ENCODE measurements at regions not wholly inside any gene's neighbourhood (a gene's known extent, or its start where the extent isn't known, plus 50 kb on each side); places are given as distances from the start of the nearest gene placed in this dataset.

- no peak overlapping the region for H3K27ac Mint-ChIP-seq
- H3K36me3 Mint-ChIP-seq (ENCODE audit: low read depth) = no peaks in the 10 kb centered on the region
- no peak overlapping the region for H3K4me3 Mint-ChIP-seq
- H3K9me3 Mint-ChIP-seq = no peaks in the 10 kb centered on the region
- no peaks in the 10 kb centered on the region for H3K4me1 Mint-ChIP-seq (ENCODE audit: low read depth)
- peaks cover 4% of the 10 kb centered on the region for H3K27me3 Mint-ChIP-seq
Observed at GRCh38 chr13:74886502-74886901, 595.5 kb downstream of the TBC1D4 start.

GRCh38 chr13:74883834-74884233 is 598.1 kb downstream of the TBC1D4 start:
- H3K9me3 Mint-ChIP-seq = peaks cover 8% of the 10 kb centered on the region
- no peaks in the 10 kb centered on the region for H3K4me1 Mint-ChIP-seq (ENCODE audit: low read depth)
- no peaks in the 10 kb centered on the region for H3K36me3 Mint-ChIP-seq (ENCODE audit: low read depth)
- no peak overlapping the region for H3K4me3 Mint-ChIP-seq
- H3K27ac Mint-ChIP-seq = no peak overlapping the region
- peaks cover 10% of the 10 kb centered on the region for H3K27me3 Mint-ChIP-seq

GRCh38 chr13:74871369-74872070 is 610.4 kb downstream of the TBC1D4 start:
- Mint-ChIP-seq H3K27me3 (peaks cover 3% of the 10 kb centered on the region), H3K9me3 (peaks cover 18% of the 10 kb centered on the region), H3K4me3 (no peak overlapping the region), H3K4me1 (ENCODE audit: low read depth) (no peaks in the 10 kb centered on the region), H3K36me3 (ENCODE audit: low read depth) (no peaks in the 10 kb centered on the region), H3K27ac (no peak overlapping the region)

- peaks cover 3% of the 10 kb centered on the region for H3K27me3 Mint-ChIP-seq
- no peak overlapping the region for H3K27ac Mint-ChIP-seq
- H3K9me3 Mint-ChIP-seq = peaks cover 18% of the 10 kb centered on the region
- H3K4me1 Mint-ChIP-seq (ENCODE audit: low read depth) = no peaks in the 10 kb centered on the region
- H3K36me3 Mint-ChIP-seq (ENCODE audit: low read depth) = no peaks in the 10 kb centered on the region
- H3K4me3 Mint-ChIP-seq = no peak overlapping the region
Observed at GRCh38 chr13:74870865-74871264, 611.1 kb downstream of the TBC1D4 start.

- Mint-ChIP-seq H3K9me3 (peaks cover 18% of the 10 kb centered on the region), H3K4me1 (ENCODE audit: low read depth) (no peaks in the 10 kb centered on the region), H3K27ac (no peak overlapping the region), H3K36me3 (ENCODE audit: low read depth) (no peaks in the 10 kb centered on the region), H3K27me3 (peaks cover 3% of the 10 kb centered on the region), H3K4me3 (no peak overlapping the region)
Observed at GRCh38 chr13:74869846-74870245, 612.1 kb downstream of the TBC1D4 start.

GRCh38 chr13:74868049-74868448 is 613.9 kb downstream of the TBC1D4 start:
- no peaks in the 10 kb centered on the region for H3K4me1 Mint-ChIP-seq (ENCODE audit: low read depth)
- H3K36me3 Mint-ChIP-seq (ENCODE audit: low read depth) = no peaks in the 10 kb centered on the region
- peaks cover 4% of the 10 kb centered on the region for H3K27me3 Mint-ChIP-seq
- no peak overlapping the region for H3K27ac Mint-ChIP-seq
- no peak overlapping the region for H3K4me3 Mint-ChIP-seq
- H3K9me3 Mint-ChIP-seq = peaks cover 15% of the 10 kb centered on the region

- Mint-ChIP-seq H3K4me1 (ENCODE audit: low read depth) (no peaks in the 10 kb centered on the region), H3K27ac (no peak overlapping the region), H3K36me3 (ENCODE audit: low read depth) (no peaks in the 10 kb centered on the region), H3K4me3 (no peak overlapping the region), H3K9me3 (peaks cover 14% of the 10 kb centered on the region), H3K27me3 (peaks cover 4% of the 10 kb centered on the region)
Observed at GRCh38 chr13:74867460-74867859, 614.5 kb downstream of the TBC1D4 start.

GRCh38 chr13:74866101-74866500 is 615.9 kb downstream of the TBC1D4 start:
- H3K4me1 Mint-ChIP-seq (ENCODE audit: low read depth) = no peaks in the 10 kb centered on the region
- H3K4me3 Mint-ChIP-seq = no peak overlapping the region
- H3K36me3 Mint-ChIP-seq (ENCODE audit: low read depth) = no peaks in the 10 kb centered on the region
- H3K9me3 Mint-ChIP-seq = peaks cover 14% of the 10 kb centered on the region
- H3K27me3 Mint-ChIP-seq = peaks cover 4% of the 10 kb centered on the region
- H3K27ac Mint-ChIP-seq = no peak overlapping the region

GRCh38 chr13:74865656-74866055 is 616.3 kb downstream of the TBC1D4 start:
- H3K27me3 Mint-ChIP-seq = peaks cover 4% of the 10 kb centered on the region
- H3K27ac Mint-ChIP-seq = no peak overlapping the region
- no peaks in the 10 kb centered on the region for H3K36me3 Mint-ChIP-seq (ENCODE audit: low read depth)
- H3K4me1 Mint-ChIP-seq (ENCODE audit: low read depth) = no peaks in the 10 kb centered on the region
- peaks cover 14% of the 10 kb centered on the region for H3K9me3 Mint-ChIP-seq
- H3K4me3 Mint-ChIP-seq = no peak overlapping the region

GRCh38 chr13:74860789-74861188 is 621.2 kb downstream of the TBC1D4 start:
- Mint-ChIP-seq H3K4me1 (ENCODE audit: low read depth) (no peaks in the 10 kb centered on the region), H3K4me3 (no peak overlapping the region), H3K36me3 (ENCODE audit: low read depth) (no peaks in the 10 kb centered on the region), H3K27me3 (peaks cover 4% of the 10 kb centered on the region), H3K9me3 (peaks cover 3% of the 10 kb centered on the region), H3K27ac (no peak overlapping the region)

- no peak overlapping the region for H3K27ac Mint-ChIP-seq
- peaks cover 4% of the 10 kb centered on the region for H3K9me3 Mint-ChIP-seq
- no peaks in the 10 kb centered on the region for H3K4me1 Mint-ChIP-seq (ENCODE audit: low read depth)
- H3K27me3 Mint-ChIP-seq = peaks cover 6% of the 10 kb centered on the region
- H3K4me3 Mint-ChIP-seq = no peak overlapping the region
- H3K36me3 Mint-ChIP-seq (ENCODE audit: low read depth) = no peaks in the 10 kb centered on the region
Observed at GRCh38 chr13:74850893-74851292, 631.1 kb downstream of the TBC1D4 start.

- Mint-ChIP-seq H3K4me1 (ENCODE audit: low read depth) (no peaks in the 10 kb centered on the region), H3K27ac (no peak overlapping the region), H3K9me3 (no peaks in the 10 kb centered on the region), H3K36me3 (ENCODE audit: low read depth) (no peaks in the 10 kb centered on the region), H3K27me3 (peaks cover 8% of the 10 kb centered on the region), H3K4me3 (no peak overlapping the region)
Observed at GRCh38 chr13:74847966-74848365, 634.0 kb downstream of the TBC1D4 start.

GRCh38 chr13:74845806-74846205 is 636.2 kb downstream of the TBC1D4 start:
- Mint-ChIP-seq H3K4me3 (no peak overlapping the region), H3K4me1 (ENCODE audit: low read depth) (no peaks in the 10 kb centered on the region), H3K27ac (no peak overlapping the region), H3K36me3 (ENCODE audit: low read depth) (no peaks in the 10 kb centered on the region), H3K9me3 (no peaks in the 10 kb centered on the region), H3K27me3 (peaks cover 8% of the 10 kb centered on the region)

GRCh38 chr13:74841651-74842050 is 640.3 kb downstream of the TBC1D4 start:
- Mint-ChIP-seq H3K4me1 (ENCODE audit: low read depth) (no peaks in the 10 kb centered on the region), H3K36me3 (ENCODE audit: low read depth) (no peaks in the 10 kb centered on the region), H3K27me3 (peaks cover 5% of the 10 kb centered on the region), H3K9me3 (no peaks in the 10 kb centered on the region), H3K4me3 (no peak overlapping the region), H3K27ac (no peak overlapping the region)

GRCh38 chr13:74841123-74841522 is 640.8 kb downstream of the TBC1D4 start:
- no peak overlapping the region for H3K4me3 Mint-ChIP-seq
- H3K27me3 Mint-ChIP-seq = peaks cover 4% of the 10 kb centered on the region
- no peaks in the 10 kb centered on the region for H3K9me3 Mint-ChIP-seq
- no peaks in the 10 kb centered on the region for H3K4me1 Mint-ChIP-seq (ENCODE audit: low read depth)
- no peaks in the 10 kb centered on the region for H3K36me3 Mint-ChIP-seq (ENCODE audit: low read depth)
- H3K27ac Mint-ChIP-seq = no peak overlapping the region

GRCh38 chr13:74839656-74840055 is 642.3 kb downstream of the TBC1D4 start:
- H3K27ac Mint-ChIP-seq = no peak overlapping the region

More at GRCh38 chr13:74839656-74840055, 642.3 kb downstream of the TBC1D4 start:
- H3K4me1 Mint-ChIP-seq (ENCODE audit: low read depth) = no peaks in the 10 kb centered on the region
- no peaks in the 10 kb centered on the region for H3K36me3 Mint-ChIP-seq (ENCODE audit: low read depth)
- H3K27me3 Mint-ChIP-seq = no peaks in the 10 kb centered on the region
- H3K4me3 Mint-ChIP-seq = no peak overlapping the region
- H3K9me3 Mint-ChIP-seq = no peaks in the 10 kb centered on the region
